ENCODE measurements at regions not wholly inside any gene's neighbourhood (a gene's known extent, or its start where the extent isn't known, plus 50 kb on each side); places are given as distances from the start of the nearest gene placed in this dataset.

- Histone ChIP-seq H2AFZ (ENCODE audit: low read depth, low read length) (no peak overlapping the region), H3K27ac (ENCODE audit: low read length) (no peak overlapping the region), H3K4me3 (ENCODE audit: low read length) (no peak overlapping the region), H3K27me3 (ENCODE audit: low read depth, low read length) (peaks cover 14% of the 10 kb centered on the region; the same call in 1 of the 2 replicates), H4K20me1 (ENCODE audit: insufficient read depth, low read length) (no peaks in the 10 kb centered on the region), H3K36me3 (replicated peaks; ENCODE audit: low read depth, low read length) (no peaks in the 10 kb centered on the region), H3K79me2 (ENCODE audit: low read length) (no peaks in the 10 kb centered on the region), H3K4me2 (ENCODE audit: low read length) (no peak overlapping the region), H3K9me3 (ENCODE audit: insufficient read depth, low read length) (no peaks in the 10 kb centered on the region), H3K4me1 (ENCODE audit: low read length) (peaks cover 48% of the 10 kb centered on the region), H3K9ac (ENCODE audit: low read length) (no peak overlapping the region)
- TF ChIP-seq, protein P1, sequence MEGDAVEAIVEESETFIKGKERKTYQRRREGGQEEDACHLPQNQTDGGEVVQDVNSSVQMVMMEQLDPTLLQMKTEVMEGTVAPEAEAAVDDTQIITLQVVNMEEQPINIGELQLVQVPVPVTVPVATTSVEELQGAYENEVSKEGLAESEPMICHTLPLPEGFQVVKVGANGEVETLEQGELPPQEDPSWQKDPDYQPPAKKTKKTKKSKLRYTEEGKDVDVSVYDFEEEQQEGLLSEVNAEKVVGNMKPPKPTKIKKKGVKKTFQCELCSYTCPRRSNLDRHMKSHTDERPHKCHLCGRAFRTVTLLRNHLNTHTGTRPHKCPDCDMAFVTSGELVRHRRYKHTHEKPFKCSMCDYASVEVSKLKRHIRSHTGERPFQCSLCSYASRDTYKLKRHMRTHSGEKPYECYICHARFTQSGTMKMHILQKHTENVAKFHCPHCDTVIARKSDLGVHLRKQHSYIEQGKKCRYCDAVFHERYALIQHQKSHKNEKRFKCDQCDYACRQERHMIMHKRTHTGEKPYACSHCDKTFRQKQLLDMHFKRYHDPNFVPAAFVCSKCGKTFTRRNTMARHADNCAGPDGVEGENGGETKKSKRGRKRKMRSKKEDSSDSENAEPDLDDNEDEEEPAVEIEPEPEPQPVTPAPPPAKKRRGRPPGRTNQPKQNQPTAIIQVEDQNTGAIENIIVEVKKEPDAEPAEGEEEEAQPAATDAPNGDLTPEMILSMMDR (IDR thresholded peaks at IDR 0.05; ENCODE audit: low read depth, low read length): no peak
- TF ChIP-seq EZH2phosphoT487 (IDR thresholded peaks at IDR 0.05; ENCODE audit: low read depth): no peak
Observed at GRCh38 chr5:138651767-138652117, 76.5 kb upstream of the HSPA9 start.

DNA sequence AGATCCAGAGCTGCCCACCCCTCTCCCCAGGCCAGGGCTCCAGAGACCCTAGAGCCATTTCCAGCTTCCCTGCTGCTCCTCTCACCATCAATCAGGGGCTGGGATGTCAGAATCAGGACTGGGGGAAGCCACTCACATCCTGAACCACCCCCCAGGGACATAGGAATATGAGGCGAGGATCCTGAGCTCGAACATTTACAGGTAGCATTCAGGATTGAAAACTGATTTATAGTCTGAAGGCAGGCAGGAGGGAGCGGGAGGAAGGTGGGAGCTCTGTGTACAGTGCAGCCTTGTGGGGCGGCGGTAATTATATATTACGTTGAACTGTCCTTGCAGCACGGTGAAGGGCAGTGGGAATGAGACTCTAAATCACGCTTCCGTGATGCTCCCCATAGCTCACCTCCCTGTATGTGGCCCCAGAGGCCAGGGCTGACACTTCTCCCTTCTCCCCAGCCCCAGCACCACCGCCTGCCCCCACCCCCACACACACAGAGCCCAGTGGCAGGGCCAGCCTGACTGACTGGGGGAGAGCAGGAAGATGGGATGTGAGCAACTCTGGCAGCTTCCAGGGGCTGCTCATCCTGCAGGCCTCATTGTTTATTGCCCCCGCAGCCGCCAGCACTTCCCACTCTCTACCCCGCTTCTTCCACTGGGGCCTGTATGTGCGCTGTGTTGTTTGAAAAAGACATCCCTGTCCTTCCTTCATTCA is 76.0 kb upstream of the HSPA9 start:
- Histone ChIP-seq H3K4me1 (ENCODE audit: low read length) (peaks cover 48% of the 10 kb centered on the region), H3K27me3 (ENCODE audit: low read depth, low read length) (peaks cover 14% of the 10 kb centered on the region), H2AFZ (ENCODE audit: low read depth, low read length) (no peak overlapping the region), H3K9me3 (ENCODE audit: insufficient read depth, low read length) (no peaks in the 10 kb centered on the region), H3K79me2 (ENCODE audit: low read length) (no peaks in the 10 kb centered on the region), H3K9ac (ENCODE audit: low read length) (no peak overlapping the region), H3K36me3 (replicated peaks; ENCODE audit: low read depth, low read length) (no peaks in the 10 kb centered on the region), H3K4me2 (ENCODE audit: low read length) (peak overlapping the region; percentile 73), H4K20me1 (ENCODE audit: insufficient read depth, low read length) (no peaks in the 10 kb centered on the region), H3K27ac (ENCODE audit: low read length) (no peak overlapping the region), H3K4me3 (ENCODE audit: low read length) (0 out of 2 replicates have a peak overlapping the region, but pooled peaks have one; percentile 61)
- no peak for TF ChIP-seq EZH2phosphoT487 (IDR thresholded peaks at IDR 0.05; ENCODE audit: low read depth)
- TF ChIP-seq, protein P1 (IDR thresholded peaks at IDR 0.05; ENCODE audit: low read depth, low read length): no peak

- Histone ChIP-seq H3K9ac (ENCODE audit: low read length) (peak overlapping the region; percentile 8; the same call in 1 of the 2 replicates), H2AFZ (ENCODE audit: low read depth, low read length) (no peak overlapping the region), H3K36me3 (replicated peaks; ENCODE audit: low read depth, low read length) (no peaks in the 10 kb centered on the region), H3K4me3 (ENCODE audit: low read length) (peak overlapping the region; percentile 61), H3K4me2 (ENCODE audit: low read length) (peak overlapping the region; percentile 73), H3K79me2 (ENCODE audit: low read length) (no peaks in the 10 kb centered on the region), H4K20me1 (ENCODE audit: insufficient read depth, low read length) (no peaks in the 10 kb centered on the region), H3K9me3 (ENCODE audit: insufficient read depth, low read length) (no peaks in the 10 kb centered on the region), H3K4me1 (ENCODE audit: low read length) (peaks cover 48% of the 10 kb centered on the region), H3K27ac (ENCODE audit: low read length) (peak overlapping the region; percentile 27; the same call in 1 of the 2 replicates), H3K27me3 (ENCODE audit: low read depth, low read length) (peaks cover 14% of the 10 kb centered on the region)
- TF ChIP-seq EZH2phosphoT487 (IDR thresholded peaks at IDR 0.05; ENCODE audit: low read depth): no peak
- TF ChIP-seq, protein P1 (IDR thresholded peaks at IDR 0.05; ENCODE audit: low read depth, low read length): no peak
Observed at GRCh38 chr5:138650196-138650595, 75.0 kb upstream of the HSPA9 start.

GRCh38 chr5:138649775-138650174 is 74.6 kb upstream of the HSPA9 start:
- H3K36me3 ChIP-seq (replicated peaks; ENCODE audit: low read depth, low read length): no peaks in the 10 kb centered on the region
- no peaks in the 10 kb centered on the region for H3K9me3 ChIP-seq (ENCODE audit: insufficient read depth, low read length)
- peak overlapping the region; percentile 61 for H3K4me3 ChIP-seq (ENCODE audit: low read length)
- no peak for TF ChIP-seq EZH2phosphoT487 (IDR thresholded peaks at IDR 0.05; ENCODE audit: low read depth)
- TF ChIP-seq, protein P1 (IDR thresholded peaks at IDR 0.05; ENCODE audit: low read depth, low read length): no peak
- H3K4me1 ChIP-seq (ENCODE audit: low read length): peaks cover 47% of the 10 kb centered on the region
- no peaks in the 10 kb centered on the region for H3K79me2 ChIP-seq (ENCODE audit: low read length)
- peak overlapping the region; percentile 8; the same call in 1 of the 2 replicates for H3K9ac ChIP-seq (ENCODE audit: low read length)
- H3K4me2 ChIP-seq (ENCODE audit: low read length): peak overlapping the region; percentile 73
- H2AFZ ChIP-seq (ENCODE audit: low read depth, low read length): no peak overlapping the region
- no peaks in the 10 kb centered on the region for H4K20me1 ChIP-seq (ENCODE audit: insufficient read depth, low read length)
- H3K27ac ChIP-seq (ENCODE audit: low read length): peak overlapping the region; percentile 27
- H3K27me3 ChIP-seq (ENCODE audit: low read depth, low read length): peaks cover 14% of the 10 kb centered on the region

Measured in OCI-LY3 (cell line).